ENCODE measurements at regions not wholly inside any gene's neighbourhood (a gene's known extent, or its start where the extent isn't known, plus 50 kb on each side); places are given as distances from the start of the nearest gene placed in this dataset.

GRCh38 chr3:179503152-179503551 lies 51.9 kb upstream of the GNB4 start:
- H3K27ac ChIP-seq (ENCODE audit: low read depth, low read length): no peak overlapping the region
- intact Hi-C loops (cut with micrococcal nuclease): no loop called here
- H3K4me1 Mint-ChIP-seq: no peaks in the 10 kb centered on the region
- no peaks in the 10 kb centered on the region for H3K9me3 ChIP-seq (ENCODE audit: control insufficient read depth in 2 of 3, low read length in 3 of 3)
- H3K27me3 ChIP-seq (ENCODE audit: control insufficient read depth in 2 of 2, insufficient read depth in 2 of 2, low read length in 2 of 2): no peaks in the 10 kb centered on the region
- CTCF ChIA-PET: no interaction called here
- no peak for DNase-seq
- no peak overlapping the region for H3K4me3 ChIP-seq (ENCODE audit: low read length)
- peaks cover 7 to 41% (median 24%) of the 10 kb centered on the region in 5 donors for H3K27me3 Mint-ChIP-seq
- no peaks in the 10 kb centered on the region for H3K36me3 ChIP-seq (ENCODE audit: control insufficient read depth in 2 of 3, insufficient read depth in 3 of 3, low read length in 3 of 3)
- no peaks in the 10 kb centered on the region for H3K4me1 ChIP-seq (ENCODE audit: control insufficient read depth in 2 of 2, insufficient read depth in 2 of 2, low read length in 2 of 2)
- H3K4me3 Mint-ChIP-seq: no peak overlapping the region
- H3K9me3 Mint-ChIP-seq: peaks cover 0 to 19% (median 6%) of the 10 kb centered on the region in 11 donors
- POLR2A ChIA-PET: no interaction called here
- H3K27ac Mint-ChIP-seq: no peak overlapping the region
- H3K36me3 Mint-ChIP-seq: peaks cover 0 to 4% (median 0%) of the 10 kb centered on the region in 5 donors
- no peak for ATAC-seq

GRCh38 chr3:179503640-179504039 lies 52.4 kb upstream of the GNB4 start:
- no peak for ATAC-seq
- no peaks in the 10 kb centered on the region for H3K9me3 ChIP-seq (ENCODE audit: control insufficient read depth in 2 of 3, low read length in 3 of 3)
- no peak for DNase-seq
- no peaks in the 10 kb centered on the region for H3K27me3 ChIP-seq (ENCODE audit: control insufficient read depth in 2 of 2, insufficient read depth in 2 of 2, low read length in 2 of 2)
- Mint-ChIP-seq H3K4me1 (no peaks in the 10 kb centered on the region), H3K27me3 (peaks cover 7 to 41% (median 24%) of the 10 kb centered on the region in 5 donors), H3K4me3 (no peak overlapping the region), H3K27ac (no peak overlapping the region), H3K36me3 (peaks cover 0 to 4% (median 0%) of the 10 kb centered on the region in 5 donors), H3K9me3 (peaks cover 0 to 18% (median 5%) of the 10 kb centered on the region in 11 donors)
- no peaks in the 10 kb centered on the region for H3K4me1 ChIP-seq (ENCODE audit: control insufficient read depth in 2 of 2, insufficient read depth in 2 of 2, low read length in 2 of 2)
- intact Hi-C loops (cut with micrococcal nuclease): no loop called here
- CTCF ChIA-PET: no interaction called here
- POLR2A ChIA-PET: no interaction called here
- no peak overlapping the region for H3K27ac ChIP-seq (ENCODE audit: low read depth, low read length)
- no peaks in the 10 kb centered on the region for H3K36me3 ChIP-seq (ENCODE audit: control insufficient read depth in 2 of 3, insufficient read depth in 3 of 3, low read length in 3 of 3)
- H3K4me3 ChIP-seq (ENCODE audit: low read length): no peak overlapping the region

- Histone ChIP-seq H3K4me3 (ENCODE audit: low read length) (no peak overlapping the region), H3K9me3 (ENCODE audit: control insufficient read depth in 2 of 3, low read length in 3 of 3) (no peaks in the 10 kb centered on the region), H3K27me3 (ENCODE audit: control insufficient read depth in 2 of 2, insufficient read depth in 2 of 2, low read length in 2 of 2) (no peaks in the 10 kb centered on the region), H3K27ac (ENCODE audit: low read depth, low read length) (no peak overlapping the region), H3K4me1 (ENCODE audit: control insufficient read depth in 2 of 2, insufficient read depth in 2 of 2, low read length in 2 of 2) (no peaks in the 10 kb centered on the region), H3K36me3 (ENCODE audit: control insufficient read depth in 2 of 3, insufficient read depth in 3 of 3, low read length in 3 of 3) (no peaks in the 10 kb centered on the region)
- Mint-ChIP-seq H3K4me3 (no peak overlapping the region), H3K9me3 (peaks cover 0 to 17% (median 4%) of the 10 kb centered on the region in 11 donors), H3K4me1 (no peaks in the 10 kb centered on the region), H3K27me3 (peaks cover 7 to 41% (median 24%) of the 10 kb centered on the region in 5 donors), H3K36me3 (peaks cover 0 to 4% (median 0%) of the 10 kb centered on the region in 5 donors), H3K27ac (no peak overlapping the region)
- ChIA-PET CTCF (no interaction called here), POLR2A (no interaction called here)
- ATAC-seq: no peak
- intact Hi-C loops (cut with micrococcal nuclease): no loop called here
- no peak for DNase-seq
Observed at GRCh38 chr3:179504371-179504770, 53.1 kb upstream of the GNB4 start.

- H3K4me3 ChIP-seq (ENCODE audit: low read length): no peak overlapping the region
- H3K9me3 ChIP-seq (ENCODE audit: control insufficient read depth in 2 of 3, low read length in 3 of 3): no peaks in the 10 kb centered on the region
- no peaks in the 10 kb centered on the region for H3K4me1 Mint-ChIP-seq
- ChIA-PET POLR2A (no interaction called here), CTCF (interaction anchor here (0.5 kb wide), 1 partner anchor 12 kb away, joined by 3 read pairs; no protein-coding TSS in a partner anchor)
- H3K9me3 Mint-ChIP-seq: peaks cover 0 to 6% (median 0%) of the 10 kb centered on the region in 11 donors
- ATAC-seq (no peak), DNase-seq (no peak)
- H3K4me1 ChIP-seq (ENCODE audit: control insufficient read depth in 2 of 2, insufficient read depth in 2 of 2, low read length in 2 of 2): no peaks in the 10 kb centered on the region
- peaks cover 0 to 4% (median 0%) of the 10 kb centered on the region in 5 donors for H3K36me3 Mint-ChIP-seq
- H3K4me3 Mint-ChIP-seq: no peak overlapping the region
- H3K27ac ChIP-seq (ENCODE audit: low read depth, low read length): no peak overlapping the region
- peaks cover 5 to 41% (median 26%) of the 10 kb centered on the region in 5 donors for H3K27me3 Mint-ChIP-seq
- intact Hi-C loops (cut with micrococcal nuclease): no loop called here
- H3K36me3 ChIP-seq (ENCODE audit: control insufficient read depth in 2 of 3, insufficient read depth in 3 of 3, low read length in 3 of 3): no peaks in the 10 kb centered on the region
- H3K27me3 ChIP-seq (ENCODE audit: control insufficient read depth in 2 of 2, insufficient read depth in 2 of 2, low read length in 2 of 2): no peaks in the 10 kb centered on the region
- no peak overlapping the region for H3K27ac Mint-ChIP-seq
Observed at GRCh38 chr3:179505534-179505933, 54.3 kb upstream of the GNB4 start.

GRCh38 chr3:179506792-179507191 lies 55.5 kb upstream of the GNB4 start:
- ATAC-seq (no peak), DNase-seq (no peak)
- CTCF ChIA-PET: no interaction called here

GRCh38 chr3:179509701-179510100 lies 53.0 kb upstream of the ACTL6A start:
- no peak overlapping the region for H3K27ac ChIP-seq (ENCODE audit: low read depth, low read length)
- Mint-ChIP-seq H3K36me3 (no peaks in the 10 kb centered on the region), H3K4me3 (no peak overlapping the region), H3K4me1 (no peaks in the 10 kb centered on the region), H3K27ac (no peak overlapping the region), H3K27me3 (peaks cover 15 to 34% (median 25%) of the 10 kb centered on the region in 5 donors), H3K9me3 (no peaks in the 10 kb centered on the region)
- no peaks in the 10 kb centered on the region for H3K4me1 ChIP-seq (ENCODE audit: control insufficient read depth in 2 of 2, insufficient read depth in 2 of 2, low read length in 2 of 2)
- ChIA-PET POLR2A (no interaction called here), CTCF (no interaction called here)
- ATAC-seq: no peak
- H3K27me3 ChIP-seq (ENCODE audit: control insufficient read depth in 2 of 2, insufficient read depth in 2 of 2, low read length in 2 of 2): no peaks in the 10 kb centered on the region
- no peak overlapping the region for H3K4me3 ChIP-seq (ENCODE audit: low read length)
- DNase-seq: no peak
- H3K9me3 ChIP-seq (ENCODE audit: control insufficient read depth in 2 of 3, low read length in 3 of 3): no peaks in the 10 kb centered on the region
- intact Hi-C loops (cut with micrococcal nuclease): no loop called here
- H3K36me3 ChIP-seq (ENCODE audit: control insufficient read depth in 2 of 3, insufficient read depth in 3 of 3, low read length in 3 of 3): no peaks in the 10 kb centered on the region

More at GRCh38 chr3:179506792-179507191, 55.5 kb upstream of the GNB4 start:
- Mint-ChIP-seq H3K4me1 (no peaks in the 10 kb centered on the region), H3K36me3 (peaks cover 0 to under 1% (median 0%) of the 10 kb centered on the region in 5 donors), H3K9me3 (peaks cover 0 to under 1% (median 0%) of the 10 kb centered on the region in 11 donors), H3K27ac (no peak overlapping the region), H3K27me3 (peaks cover 6 to 37% (median 26%) of the 10 kb centered on the region in 5 donors), H3K4me3 (no peak overlapping the region)
- POLR2A ChIA-PET: interaction anchor here (0.6 kb wide), 2 partner anchors 45 to 648 kb away, joined by 3 to 4 read pairs; no protein-coding TSS in a partner anchor
- no peak overlapping the region for H3K27ac ChIP-seq (ENCODE audit: low read depth, low read length)
- intact Hi-C loops (cut with micrococcal nuclease): no loop called here
- no peaks in the 10 kb centered on the region for H3K36me3 ChIP-seq (ENCODE audit: control insufficient read depth in 2 of 3, insufficient read depth in 3 of 3, low read length in 3 of 3)
- no peaks in the 10 kb centered on the region for H3K4me1 ChIP-seq (ENCODE audit: control insufficient read depth in 2 of 2, insufficient read depth in 2 of 2, low read length in 2 of 2)
- H3K4me3 ChIP-seq (ENCODE audit: low read length): no peak overlapping the region
- no peaks in the 10 kb centered on the region for H3K9me3 ChIP-seq (ENCODE audit: control insufficient read depth in 2 of 3, low read length in 3 of 3)
- H3K27me3 ChIP-seq (ENCODE audit: control insufficient read depth in 2 of 2, insufficient read depth in 2 of 2, low read length in 2 of 2): no peaks in the 10 kb centered on the region

GRCh38 chr3:179510496-179510895 lies 52.2 kb upstream of the ACTL6A start:
- ChIA-PET CTCF (no interaction called here), POLR2A (no interaction called here)
- no peak overlapping the region for H3K4me3 ChIP-seq (ENCODE audit: low read length)
- Mint-ChIP-seq H3K9me3 (no peaks in the 10 kb centered on the region), H3K4me3 (no peak overlapping the region), H3K27ac (no peak overlapping the region), H3K36me3 (no peaks in the 10 kb centered on the region), H3K27me3 (peaks cover 13 to 32% (median 20%) of the 10 kb centered on the region in 5 donors), H3K4me1 (no peaks in the 10 kb centered on the region)
- intact Hi-C loops (cut with micrococcal nuclease): no loop called here
- no peak for ATAC-seq
- H3K36me3 ChIP-seq (ENCODE audit: control insufficient read depth in 2 of 3, insufficient read depth in 3 of 3, low read length in 3 of 3): no peaks in the 10 kb centered on the region
- no peaks in the 10 kb centered on the region for H3K27me3 ChIP-seq (ENCODE audit: control insufficient read depth in 2 of 2, insufficient read depth in 2 of 2, low read length in 2 of 2)
- no peak for DNase-seq
- H3K9me3 ChIP-seq (ENCODE audit: control insufficient read depth in 2 of 3, low read length in 3 of 3): no peaks in the 10 kb centered on the region
- H3K4me1 ChIP-seq (ENCODE audit: control insufficient read depth in 2 of 2, insufficient read depth in 2 of 2, low read length in 2 of 2): no peaks in the 10 kb centered on the region
- H3K27ac ChIP-seq (ENCODE audit: low read depth, low read length): no peak overlapping the region
